ENCODE measurements at regions not wholly inside any gene's neighbourhood (a gene's known extent, or its start where the extent isn't known, plus 50 kb on each side); places are given as distances from the start of the nearest gene placed in this dataset.

GRCh38 chrX:10773318-10773717 is 152.9 kb upstream of the MID1 start:
- no peaks in the 10 kb centered on the region for H3K36me3 ChIP-seq
- no peak overlapping the region for H3K4me3 ChIP-seq
- no peak for DNase-seq
- H3K9me3 ChIP-seq = no peaks in the 10 kb centered on the region
- no peaks in the 10 kb centered on the region for H3K27me3 ChIP-seq

DNA sequence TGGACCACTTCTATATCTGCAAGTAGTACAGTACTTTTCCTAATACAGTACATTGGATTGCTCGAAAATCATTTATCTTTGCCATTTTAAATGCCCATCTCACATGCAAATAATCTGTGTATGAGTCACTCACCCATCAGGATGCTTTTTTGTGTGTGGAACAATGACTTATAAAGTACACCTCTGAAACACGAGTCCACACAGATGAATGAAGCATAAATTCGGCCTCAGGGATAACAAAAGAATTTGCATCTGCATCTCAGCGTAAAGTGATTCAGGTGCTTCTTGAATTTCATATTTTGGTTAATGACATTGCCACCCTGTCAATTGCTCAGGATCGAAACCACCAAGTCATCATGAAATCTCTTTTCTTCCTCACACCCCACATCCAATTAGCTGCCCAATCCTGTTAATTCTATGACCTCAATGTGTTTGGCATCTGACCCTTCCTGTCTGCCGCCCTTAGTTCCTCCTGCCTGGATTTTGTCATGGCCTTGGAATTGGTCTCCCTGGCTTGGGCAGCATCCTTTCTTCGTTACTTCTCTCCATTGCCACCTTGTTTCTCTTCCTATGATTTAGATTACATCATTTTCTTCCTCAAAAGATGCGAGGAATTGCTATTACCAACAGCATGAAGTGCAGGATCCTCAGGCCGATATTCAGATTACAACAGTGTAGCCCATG is 161.6 kb upstream of the MID1 start:
- no peak overlapping the region for H3K4me3 ChIP-seq
- DNase-seq = no peak
- no peaks in the 10 kb centered on the region for H3K27me3 ChIP-seq
- H3K9me3 ChIP-seq = no peaks in the 10 kb centered on the region
- H3K36me3 ChIP-seq = no peaks in the 10 kb centered on the region

DNA sequence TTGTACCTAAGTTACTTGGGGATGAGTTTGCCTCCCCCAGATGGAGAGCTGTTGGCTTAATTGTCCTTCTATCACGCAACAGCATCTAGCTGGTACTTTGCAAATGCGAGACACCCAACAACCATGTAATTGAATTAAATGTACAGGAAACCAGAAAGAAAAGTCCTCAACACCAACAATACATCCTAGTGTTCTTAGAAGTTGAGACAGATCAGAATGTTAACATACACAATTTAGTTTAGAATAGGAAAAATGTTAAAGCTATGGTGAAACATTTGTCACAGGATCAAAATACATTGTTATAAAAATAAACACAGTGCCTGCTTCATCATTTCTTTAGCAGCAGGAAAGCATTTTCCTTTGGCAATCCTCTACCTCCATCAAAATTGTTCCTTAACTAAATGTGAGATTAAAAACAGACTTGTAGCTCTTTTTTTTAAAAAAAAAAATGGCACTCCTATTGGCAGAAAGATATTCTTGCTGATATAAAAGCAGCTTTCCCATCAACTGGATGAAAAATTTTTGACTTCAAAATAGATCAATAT is 163.1 kb upstream of the MID1 start:
- Histone ChIP-seq H3K9me3 (no peaks in the 10 kb centered on the region), H3K27me3 (no peaks in the 10 kb centered on the region), H3K36me3 (no peaks in the 10 kb centered on the region), H3K4me3 (no peak overlapping the region)
- DNase-seq = no peak

DNA sequence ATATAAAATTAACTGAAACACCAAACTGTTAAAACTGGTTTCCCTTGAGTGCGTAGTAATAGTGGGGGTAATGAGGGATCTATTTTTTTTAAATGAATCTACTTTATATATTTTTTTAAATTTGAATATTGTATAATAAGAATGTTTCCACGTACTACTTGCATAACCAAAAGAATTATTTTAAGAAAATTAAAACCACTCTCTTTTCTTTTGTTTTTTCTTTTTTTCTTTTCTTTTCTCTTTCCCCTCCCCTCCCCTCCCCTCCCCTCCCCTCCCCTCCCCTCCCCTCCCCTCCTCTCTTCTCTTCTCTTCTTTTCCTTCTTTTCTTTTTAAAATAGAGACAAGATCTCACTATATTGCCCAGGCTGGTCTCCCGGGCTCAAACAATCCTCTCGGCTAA is 166.9 kb upstream of the MID1 start:
- Histone ChIP-seq H3K27me3 (no peaks in the 10 kb centered on the region), H3K36me3 (no peaks in the 10 kb centered on the region), H3K4me3 (no peak overlapping the region), H3K9me3 (no peaks in the 10 kb centered on the region)
- no peak for DNase-seq

- no peak overlapping the region for H3K4me3 ChIP-seq
- no peak for DNase-seq
- no peaks in the 10 kb centered on the region for H3K9me3 ChIP-seq
- H3K27me3 ChIP-seq = no peaks in the 10 kb centered on the region
- no peaks in the 10 kb centered on the region for H3K36me3 ChIP-seq
Measured at GRCh38 chrX:10794203-10794630, 173.8 kb upstream of the MID1 start.

DNA sequence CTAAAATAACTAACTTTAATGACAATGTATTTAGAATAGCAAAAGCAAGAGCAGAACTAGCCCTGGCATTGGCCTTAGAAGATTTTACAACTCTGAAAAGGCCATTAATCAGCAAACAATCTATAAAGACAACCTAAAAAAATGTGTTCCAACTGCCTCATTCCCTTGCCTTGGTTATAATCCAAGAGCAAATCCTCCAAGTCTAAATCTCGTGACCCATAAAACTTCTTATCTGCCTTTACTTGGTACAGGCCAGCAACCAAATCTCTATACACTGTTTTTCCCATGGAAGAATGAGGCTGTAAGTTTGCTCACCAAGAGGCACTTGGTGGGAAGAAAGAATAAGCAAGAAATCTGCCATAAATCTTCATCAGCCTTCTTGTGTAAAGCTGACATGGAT is 175.3 kb upstream of the MID1 start:
- no peaks in the 10 kb centered on the region for H3K27me3 ChIP-seq
- no peaks in the 10 kb centered on the region for H3K36me3 ChIP-seq
- H3K4me3 ChIP-seq = no peak overlapping the region
- H3K9me3 ChIP-seq = no peaks in the 10 kb centered on the region
- DNase-seq = no peak

GRCh38 chrX:10797466-10797865 is 177.1 kb upstream of the MID1 start:
- Histone ChIP-seq H3K36me3 (no peaks in the 10 kb centered on the region), H3K27me3 (no peaks in the 10 kb centered on the region), H3K4me3 (no peak overlapping the region), H3K9me3 (no peaks in the 10 kb centered on the region)
- no peak for DNase-seq

DNA sequence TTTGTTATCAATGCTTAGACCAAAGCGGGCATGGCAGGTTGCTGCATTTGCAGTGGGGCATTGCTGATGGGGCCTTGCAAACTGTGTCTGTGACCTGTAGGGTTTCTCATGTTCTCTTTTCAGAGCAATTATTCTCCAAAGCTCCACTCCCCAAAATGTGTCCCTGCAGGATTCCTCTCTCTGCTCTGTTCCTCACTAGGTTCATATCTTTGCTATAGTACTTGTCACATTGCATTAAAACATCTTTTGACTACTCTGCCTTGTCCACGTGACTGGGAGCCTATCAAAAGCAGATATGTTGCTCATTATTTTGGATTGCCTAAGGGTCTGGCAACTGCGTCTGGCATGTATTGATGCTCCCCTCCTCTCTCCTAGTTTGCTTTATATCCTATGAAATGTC is 177.7 kb upstream of the MID1 start:
- H3K27me3 ChIP-seq = no peaks in the 10 kb centered on the region
- H3K36me3 ChIP-seq = no peaks in the 10 kb centered on the region
- H3K4me3 ChIP-seq = no peak overlapping the region
- H3K9me3 ChIP-seq = no peaks in the 10 kb centered on the region
- DNase-seq = no peak

- no peaks in the 10 kb centered on the region for H3K27me3 ChIP-seq
- H3K36me3 ChIP-seq = no peaks in the 10 kb centered on the region
- no peaks in the 10 kb centered on the region for H3K9me3 ChIP-seq
- no peak for DNase-seq
- no peak overlapping the region for H3K4me3 ChIP-seq
Measured at GRCh38 chrX:10800796-10801195, 180.4 kb upstream of the MID1 start.

DNA sequence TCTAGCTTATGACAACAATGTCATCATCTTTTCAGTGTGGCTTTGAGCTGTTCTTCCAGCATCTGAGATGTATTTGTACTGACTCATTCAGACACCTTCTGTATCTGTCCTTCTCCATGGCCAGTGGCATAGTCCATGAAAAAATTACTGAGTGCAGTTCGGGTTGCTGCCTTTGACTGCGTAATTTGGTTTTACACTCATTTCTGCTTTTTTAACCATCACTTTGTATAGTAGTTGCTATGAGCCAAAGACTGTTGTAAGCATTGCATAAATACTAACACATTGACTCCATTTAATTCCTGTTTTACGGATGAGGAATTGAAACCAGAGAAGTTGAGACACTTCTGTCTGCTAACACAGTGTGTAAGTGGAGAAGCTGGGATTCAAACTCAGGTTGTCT is 190.7 kb upstream of the MID1 start:
- Histone ChIP-seq H3K4me3 (no peak overlapping the region), H3K36me3 (no peaks in the 10 kb centered on the region), H3K27me3 (no peaks in the 10 kb centered on the region), H3K9me3 (no peaks in the 10 kb centered on the region)
- DNase-seq = no peak

- H3K9me3 ChIP-seq = no peaks in the 10 kb centered on the region
- no peak for DNase-seq
- no peak overlapping the region for H3K4me3 ChIP-seq
- H3K36me3 ChIP-seq = no peaks in the 10 kb centered on the region
- no peaks in the 10 kb centered on the region for H3K27me3 ChIP-seq
Measured at GRCh38 chrX:10813761-10814160, 193.4 kb upstream of the MID1 start.

DNA sequence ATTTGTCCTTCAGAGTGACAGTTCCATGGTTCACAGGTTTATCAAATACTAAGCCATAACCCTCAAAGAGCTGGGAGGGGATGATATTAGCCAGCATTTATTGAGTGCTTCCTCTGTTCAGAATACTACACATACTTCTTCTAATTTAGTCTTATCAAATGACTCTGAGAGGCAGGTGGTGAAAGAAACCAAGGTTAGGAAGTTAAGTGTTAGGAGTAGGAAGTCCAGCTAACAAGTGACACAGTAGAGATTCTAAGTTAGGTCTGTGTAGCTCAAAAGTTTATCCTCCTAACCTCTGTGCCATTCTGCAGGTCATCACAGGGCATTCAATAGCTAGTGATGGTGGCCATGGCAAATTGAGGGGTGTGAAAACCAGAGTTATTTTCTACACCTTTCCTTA is 198.3 kb upstream of the MID1 start:
- no peak for DNase-seq
- no peaks in the 10 kb centered on the region for H3K27me3 ChIP-seq
- H3K9me3 ChIP-seq = no peaks in the 10 kb centered on the region
- no peaks in the 10 kb centered on the region for H3K36me3 ChIP-seq
- H3K4me3 ChIP-seq = no peak overlapping the region

- no peaks in the 10 kb centered on the region for H3K36me3 ChIP-seq
- no peak for DNase-seq
- no peak overlapping the region for H3K4me3 ChIP-seq
- no peaks in the 10 kb centered on the region for H3K27me3 ChIP-seq
- no peaks in the 10 kb centered on the region for H3K9me3 ChIP-seq
Measured at GRCh38 chrX:10819973-10820372, 199.6 kb upstream of the MID1 start.

DNA sequence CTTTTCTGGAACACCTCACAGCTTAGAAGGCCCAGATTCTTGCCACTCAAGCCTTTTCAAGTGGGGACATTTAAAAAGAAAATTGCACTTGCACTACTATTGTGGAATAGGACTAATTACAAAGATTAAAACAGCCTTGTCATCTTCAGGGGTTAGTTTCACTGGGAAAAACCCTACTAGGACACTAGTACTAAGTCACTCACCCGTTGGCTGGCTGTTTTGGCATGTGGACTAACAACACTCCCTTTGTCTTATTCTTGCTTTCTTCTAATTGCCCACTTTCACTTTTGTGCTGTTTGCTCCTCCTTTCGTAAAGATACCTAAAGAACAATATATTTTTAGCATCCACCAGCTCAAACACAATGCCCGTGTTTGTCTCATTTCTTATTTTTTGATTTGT is 200.9 kb upstream of the MID1 start:
- Histone ChIP-seq H3K36me3 (no peaks in the 10 kb centered on the region), H3K27me3 (no peaks in the 10 kb centered on the region), H3K4me3 (no peak overlapping the region), H3K9me3 (no peaks in the 10 kb centered on the region)
- DNase-seq = no peak

DNA sequence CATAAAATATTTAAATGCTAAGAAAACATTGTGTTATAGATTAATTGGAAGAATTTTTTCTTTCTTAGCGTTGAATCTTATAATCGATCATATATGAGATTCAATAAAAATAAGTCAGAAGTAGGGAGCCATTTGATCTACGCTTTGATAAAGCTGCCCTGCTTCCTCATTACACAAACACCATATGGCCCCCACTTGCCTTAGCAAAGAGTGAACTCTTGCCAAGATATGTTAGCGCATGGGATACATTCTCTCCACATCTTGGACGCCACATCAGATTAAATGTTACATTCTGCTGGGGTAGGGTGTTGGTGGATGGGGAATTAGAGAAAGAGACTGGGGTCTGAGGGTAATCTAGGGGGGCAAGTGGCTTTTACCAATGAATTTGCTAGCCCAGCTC is 207.7 kb upstream of the MID1 start:
- Histone ChIP-seq H3K4me3 (no peak overlapping the region), H3K36me3 (no peaks in the 10 kb centered on the region), H3K27me3 (no peaks in the 10 kb centered on the region), H3K9me3 (no peaks in the 10 kb centered on the region)
- no peak for DNase-seq

DNA sequence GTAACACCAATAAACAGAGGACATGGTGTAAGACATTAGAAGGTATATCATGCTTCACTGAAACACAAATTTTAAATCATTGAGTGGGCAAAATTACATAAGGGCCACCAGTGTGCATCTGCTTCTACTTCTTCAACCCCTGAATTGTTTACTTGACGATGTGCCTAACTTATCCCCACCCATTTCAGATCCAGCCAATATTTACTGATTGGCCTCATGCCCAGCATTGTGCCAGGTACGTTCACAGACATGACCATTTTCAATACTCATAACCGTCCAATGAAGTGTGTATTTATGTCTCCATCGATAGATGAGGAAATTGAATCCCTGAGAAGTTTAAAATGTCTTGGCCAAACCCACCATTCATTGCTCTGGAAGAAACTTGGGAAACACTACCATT is 208.3 kb upstream of the MID1 start:
- Histone ChIP-seq H3K36me3 (no peaks in the 10 kb centered on the region), H3K27me3 (no peaks in the 10 kb centered on the region), H3K9me3 (no peaks in the 10 kb centered on the region)

DNA sequence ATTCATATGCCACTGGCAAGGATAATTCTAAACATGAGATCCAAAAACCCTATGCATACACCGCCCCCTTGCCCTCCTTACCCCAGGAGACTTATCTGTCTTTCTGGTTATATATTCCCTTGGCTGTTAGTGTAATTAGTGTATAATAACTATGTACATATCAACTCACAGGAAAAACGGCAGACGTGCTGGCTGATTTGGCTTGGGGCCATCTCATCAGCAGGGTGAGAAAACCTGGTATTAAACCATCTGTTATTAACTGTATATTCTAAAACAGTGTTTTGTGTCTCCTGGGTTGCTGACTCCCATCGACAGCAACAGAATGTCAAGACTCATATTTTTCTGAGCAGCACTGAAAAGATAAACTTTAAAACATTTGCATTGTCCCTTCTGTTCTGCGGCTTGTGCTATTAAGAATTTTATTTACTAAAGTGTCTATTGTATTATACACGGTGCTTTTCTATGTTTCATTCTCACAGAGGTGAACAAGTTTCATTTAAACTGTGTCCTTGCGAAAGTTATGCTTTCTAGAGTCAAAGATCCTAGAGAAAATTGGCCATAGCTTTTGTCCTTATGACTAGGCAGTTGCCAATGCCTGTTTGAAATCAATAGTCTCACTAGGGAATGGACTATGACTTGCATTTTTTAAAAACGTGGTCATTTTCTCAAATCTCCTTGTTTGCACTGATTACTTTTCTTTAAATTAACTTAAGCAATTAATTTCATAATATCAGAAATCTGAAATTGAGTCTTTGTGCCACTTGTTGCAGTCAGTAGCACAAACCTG is 211.5 kb upstream of the MID1 start:
- Histone ChIP-seq H3K9me3 (no peaks in the 10 kb centered on the region), H3K4me3 (no peak overlapping the region)
- DNase-seq = no peak

More for the DNA sequence above, 208.3 kb upstream of the MID1 start:
- no peak for DNase-seq
- H3K4me3 ChIP-seq = no peak overlapping the region

More for the DNA sequence above, 211.5 kb upstream of the MID1 start:
- no peaks in the 10 kb centered on the region for H3K36me3 ChIP-seq
- H3K27me3 ChIP-seq = no peaks in the 10 kb centered on the region

Measured in MG63 (cell line).